ENCODE measurements at regions not wholly inside any gene's neighbourhood (a gene's known extent, or its start where the extent isn't known, plus 50 kb on each side); places are given as distances from the start of the nearest gene placed in this dataset.
A peak's percentile ranks its signal among the peaks of the same experiment; 100 is the strongest.
"Not testable (repeated sequence)": the region's sequence is repeated elsewhere in the genome, so short reads cannot be mapped to it uniquely, and the experiment has no call there.

DNA sequence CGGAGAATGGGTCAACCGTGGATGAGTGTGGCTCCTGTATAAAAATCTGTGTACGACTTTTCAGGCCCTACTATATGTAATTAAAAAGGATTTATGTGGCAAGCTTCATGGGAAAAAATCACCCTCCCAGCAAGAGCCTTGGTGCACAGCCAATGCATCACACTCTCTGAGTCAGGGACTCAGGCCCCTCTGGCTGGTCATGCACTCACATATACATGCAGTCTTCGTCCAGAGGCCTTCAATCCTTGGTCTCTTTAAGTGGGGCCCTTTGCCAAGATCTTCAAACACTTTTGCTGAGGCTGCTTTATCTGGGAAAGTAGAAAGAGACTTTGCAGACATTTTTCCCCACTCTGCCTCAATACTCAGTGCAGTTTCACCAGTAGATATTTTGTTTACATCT is 311.4 kb upstream of the FSTL5 start:
- DNase-seq = no peak

- no peak for DNase-seq
Observed at GRCh38 chr4:162469977-162470376, 306.2 kb upstream of the FSTL5 start.

DNA sequence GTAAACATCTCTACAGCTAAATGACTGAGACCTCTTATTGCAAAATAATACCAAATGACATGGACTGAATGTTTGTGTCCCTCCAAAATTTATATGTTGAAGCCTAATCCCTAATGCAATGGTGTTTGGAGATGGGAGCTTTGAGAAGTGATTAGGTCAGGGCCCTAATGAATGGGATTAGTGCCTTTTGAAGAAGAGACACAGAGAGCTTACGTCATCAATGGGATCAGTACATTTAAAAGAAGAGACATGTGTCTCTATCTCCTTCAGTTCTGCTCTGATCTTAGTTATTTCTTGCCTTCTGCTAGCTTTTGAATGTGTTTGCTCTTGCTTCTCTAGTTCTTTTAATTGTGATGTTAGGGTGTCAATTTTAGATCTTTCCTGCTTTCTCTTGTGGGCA is 301.6 kb upstream of the FSTL5 start:
- not testable (repeated sequence) for DNase-seq

- peak; percentile 2 for DNase-seq
Observed at GRCh38 chr4:162461952-162462351, 298.2 kb upstream of the FSTL5 start.

DNA sequence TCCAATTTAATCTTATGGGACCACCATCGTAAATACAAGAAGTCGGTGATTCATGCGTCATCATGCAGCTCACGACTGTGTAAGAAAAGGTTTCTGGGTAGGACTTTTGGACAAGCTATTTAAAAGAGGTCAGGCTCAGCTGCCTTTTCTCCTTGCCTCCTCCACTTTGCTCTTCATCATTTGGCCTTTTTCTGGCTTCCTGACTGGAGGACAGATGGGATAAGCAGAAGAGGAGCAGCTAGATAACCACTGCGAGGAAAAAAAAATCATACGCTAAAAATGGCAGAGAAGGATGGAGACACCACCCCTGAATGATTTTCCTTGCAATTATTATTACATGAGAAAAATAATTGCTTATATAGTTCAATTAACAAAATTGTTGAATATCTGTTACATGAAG is 294.3 kb upstream of the FSTL5 start:
- no peak for DNase-seq

DNA sequence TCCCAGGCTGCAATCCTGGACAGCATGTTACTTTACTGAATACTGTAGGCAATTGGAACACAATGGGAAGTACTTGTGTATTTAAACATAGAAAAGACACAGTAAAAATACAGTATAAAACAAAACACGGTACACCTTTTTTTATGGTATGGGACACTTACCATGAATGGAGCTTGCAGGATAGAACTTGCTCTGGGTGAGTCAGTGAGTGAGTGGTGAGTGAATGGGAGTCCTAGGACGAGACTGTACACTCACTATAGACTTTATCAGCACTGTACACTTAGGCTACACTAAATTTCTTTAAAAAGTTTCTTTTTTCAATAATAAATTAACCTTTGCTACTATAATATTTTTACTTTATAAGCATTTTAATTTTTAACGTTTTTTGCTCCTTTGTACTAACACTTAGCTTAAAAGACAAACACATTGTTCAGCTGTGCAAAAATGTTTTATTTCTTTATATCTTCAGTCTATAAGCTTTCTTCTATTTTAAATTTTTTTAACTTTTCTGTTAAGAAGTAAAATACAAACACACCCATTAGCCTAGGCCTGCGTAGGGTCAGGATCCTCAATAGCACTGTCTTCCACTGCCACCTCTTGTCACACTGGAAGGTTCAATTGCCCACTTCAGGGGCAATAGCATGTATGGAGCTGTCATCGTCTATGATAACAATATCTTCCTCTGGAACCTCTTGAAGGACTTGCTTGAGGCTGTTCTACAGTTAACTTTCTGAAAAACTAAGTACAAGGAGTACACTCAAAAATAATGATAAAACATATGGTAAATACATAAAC is 293.5 kb upstream of the FSTL5 start:
- DNase-seq = no peak

DNA sequence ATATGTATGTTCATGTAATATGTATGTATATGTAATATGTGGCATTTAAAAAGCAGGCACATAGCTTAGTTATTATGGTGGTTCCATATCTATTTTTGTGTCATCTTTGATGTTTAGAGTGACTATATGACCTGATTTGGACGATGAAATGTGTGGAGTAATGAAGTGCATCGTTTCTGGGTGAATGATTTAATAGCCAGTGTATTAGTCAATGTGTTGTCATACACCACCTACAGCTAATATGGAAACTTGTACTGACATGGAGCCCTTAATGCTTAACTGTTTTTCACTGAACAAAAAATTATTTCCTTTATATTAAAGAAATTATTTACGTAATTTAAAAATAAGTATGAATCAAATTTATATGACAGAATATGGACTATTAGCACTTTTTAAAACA is 292.3 kb upstream of the FSTL5 start:
- no peak for DNase-seq

DNA sequence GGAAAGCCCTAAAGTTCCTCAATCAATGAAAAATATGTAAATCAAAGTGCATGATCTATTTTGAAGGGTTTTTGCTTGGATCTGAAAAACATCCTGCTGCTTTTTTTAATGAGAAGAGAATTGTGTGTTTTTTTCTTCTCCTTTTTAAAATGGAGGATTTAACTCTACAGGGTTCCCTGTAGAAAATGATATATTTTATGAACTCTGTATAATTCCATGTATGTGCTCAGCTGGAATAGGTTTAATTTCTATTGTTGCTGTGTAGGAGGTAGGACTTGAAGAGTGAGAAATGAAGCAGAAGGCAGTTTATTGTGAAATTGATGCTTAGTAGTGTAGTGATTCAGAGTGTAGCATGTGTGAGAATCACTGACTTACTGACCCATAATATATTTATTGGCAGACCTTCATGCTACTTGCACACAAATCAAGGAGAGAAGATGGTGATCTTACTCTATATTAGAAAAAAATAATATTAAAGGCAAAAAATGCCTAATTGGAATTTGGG is 286.8 kb upstream of the FSTL5 start:
- DNase-seq = no peak

DNA sequence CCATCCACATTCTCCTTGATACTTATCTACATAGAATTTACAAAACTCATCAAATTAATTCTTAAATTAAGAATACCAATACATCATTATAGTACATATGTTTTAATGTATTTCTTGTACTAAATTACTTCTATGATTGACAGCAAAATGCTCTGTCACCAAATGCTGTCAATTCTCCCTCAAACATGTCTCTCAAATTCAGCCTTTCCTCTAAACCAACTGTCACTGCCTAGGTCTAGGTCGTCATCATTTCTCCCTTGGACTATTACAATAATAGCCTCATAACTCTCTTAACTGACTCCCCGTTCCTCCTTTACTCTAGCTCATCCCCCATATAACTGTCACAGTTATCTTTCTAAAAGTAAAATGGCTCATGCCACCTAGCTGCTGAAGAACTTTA is 279.7 kb upstream of the FSTL5 start:
- DNase-seq = no peak

- DNase-seq = no peak
Observed at GRCh38 chr4:162442128-162442527, 278.3 kb upstream of the FSTL5 start.

DNA sequence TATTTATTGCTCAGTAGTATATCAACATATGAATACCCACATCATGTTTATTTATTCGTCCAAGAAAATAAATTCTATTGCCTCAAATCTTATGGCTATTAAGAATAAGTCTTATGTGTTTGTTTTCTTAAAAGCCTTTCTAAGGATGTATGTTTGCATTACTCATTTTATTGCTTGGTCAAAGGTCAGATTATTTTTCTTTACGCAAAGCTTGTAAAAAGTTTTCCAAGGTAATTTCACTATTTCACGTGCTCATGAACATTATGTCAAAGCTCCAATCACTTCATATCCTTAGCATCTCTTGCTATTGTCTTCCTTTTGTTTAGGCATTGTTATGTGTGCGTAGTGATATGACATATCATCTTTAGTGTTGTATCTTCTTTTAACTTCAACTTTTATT is 258.5 kb upstream of the FSTL5 start:
- DNase-seq = no peak

DNA sequence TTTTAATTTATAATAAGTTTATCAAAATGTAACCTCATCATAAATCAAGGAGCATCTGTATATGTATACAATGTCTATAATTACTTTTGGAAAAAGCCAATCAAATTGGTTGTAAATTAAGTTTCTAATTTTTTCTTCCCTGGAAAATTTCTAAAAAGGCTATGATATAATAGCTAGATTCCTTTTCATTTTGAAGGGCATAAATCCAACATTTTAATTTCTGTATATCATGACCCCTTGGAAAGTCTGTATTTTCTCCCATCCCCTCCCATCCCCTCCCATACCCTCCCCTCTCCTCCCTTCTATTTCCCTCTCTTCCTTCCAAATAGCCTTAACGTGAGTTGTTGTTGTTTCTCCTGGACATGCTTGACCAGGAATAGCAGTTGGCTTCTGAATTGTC is 247.1 kb upstream of the FSTL5 start:
- no peak for DNase-seq

DNA sequence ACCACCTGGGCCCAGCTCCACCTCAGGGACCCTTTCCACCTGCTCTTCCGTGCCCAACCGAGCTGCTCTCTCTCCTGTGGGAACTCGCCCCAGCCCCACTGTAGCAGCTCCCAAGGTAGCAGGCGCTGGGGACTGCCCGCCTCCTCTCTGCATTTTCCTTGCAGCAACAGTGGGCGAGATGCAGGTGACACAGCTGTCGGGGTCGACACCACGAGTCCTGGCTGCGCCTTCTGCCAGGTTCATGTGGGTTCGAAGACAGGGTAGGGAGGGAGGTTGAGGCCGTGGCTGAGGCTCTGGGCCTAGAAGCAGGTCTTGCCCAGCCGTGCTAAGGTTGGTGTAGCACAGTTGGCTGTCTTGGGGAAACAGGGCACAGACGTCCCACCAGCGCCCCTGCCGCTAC is 245.2 kb upstream of the FSTL5 start:
- no peak for DNase-seq

DNA sequence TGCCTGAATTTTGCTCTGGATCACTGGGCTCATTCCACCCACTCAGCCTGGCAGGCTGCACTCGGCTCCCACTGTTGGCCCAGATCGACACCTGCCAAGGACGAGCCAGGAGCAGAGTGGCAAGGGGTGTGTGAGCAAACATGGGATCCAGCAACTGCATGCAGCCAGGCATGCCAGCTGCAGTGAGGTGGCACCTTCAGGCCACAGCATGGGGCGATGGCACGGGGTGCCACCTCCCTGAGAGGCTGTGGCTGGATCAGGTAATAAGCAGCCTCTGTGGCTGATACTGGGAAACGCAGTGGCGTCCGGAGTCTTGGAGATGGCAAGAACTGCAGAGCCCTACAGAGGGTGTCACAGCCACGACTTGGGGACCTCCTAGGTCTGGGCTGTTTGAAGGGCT is 244.5 kb upstream of the FSTL5 start:
- no peak for DNase-seq

- no peak for DNase-seq
Observed at GRCh38 chr4:162406637-162407365, 243.0 kb upstream of the FSTL5 start.

DNA sequence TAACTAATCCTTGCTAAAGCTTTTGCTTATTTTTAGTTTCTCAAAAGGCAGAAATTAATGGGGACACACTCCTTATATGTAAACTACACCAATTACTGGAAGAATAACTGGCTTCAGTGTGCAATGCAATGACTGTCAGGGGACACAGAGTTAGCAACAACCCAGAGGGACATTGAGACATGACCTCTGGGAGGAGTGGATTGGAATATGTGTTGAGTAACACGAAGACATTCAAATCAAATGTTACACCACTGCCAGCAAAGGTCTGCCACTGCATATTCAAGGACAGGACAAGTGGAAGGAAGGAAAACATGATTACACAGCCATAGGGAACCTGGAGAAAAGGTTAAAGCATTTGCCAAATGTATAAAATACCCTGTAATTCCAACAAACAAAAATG is 240.1 kb upstream of the FSTL5 start:
- DNase-seq = no peak

GRCh38 chr4:162403419-162403818 is 239.6 kb upstream of the FSTL5 start:
- no peak for DNase-seq

DNA sequence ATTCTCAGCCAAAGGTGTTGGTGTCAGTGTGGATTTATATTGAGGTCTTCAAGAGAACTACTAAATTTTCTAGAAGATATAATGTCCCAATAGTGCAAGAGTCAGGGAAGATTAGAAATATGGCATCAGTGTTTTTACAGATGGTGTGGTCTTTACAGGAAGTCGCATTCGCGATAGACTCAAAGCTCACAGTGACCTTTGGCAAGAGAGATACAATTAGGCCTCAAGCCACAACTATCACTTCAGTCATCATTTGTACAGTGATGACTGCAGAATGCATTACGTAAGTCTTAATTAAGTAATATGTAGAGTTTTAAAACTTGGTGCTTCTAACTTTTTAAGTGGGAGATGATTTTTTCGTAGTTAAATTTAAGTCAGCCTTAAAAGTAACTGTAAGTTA is 237.2 kb upstream of the FSTL5 start:
- no peak for DNase-seq

GRCh38 chr4:162392946-162393345 is 229.1 kb upstream of the FSTL5 start:
- DNase-seq = no peak

GRCh38 chr4:162366146-162366545 is 202.3 kb upstream of the FSTL5 start:
- DNase-seq = no peak

- no peak for DNase-seq
Observed at GRCh38 chr4:162364651-162365050, 200.9 kb upstream of the FSTL5 start.

DNA sequence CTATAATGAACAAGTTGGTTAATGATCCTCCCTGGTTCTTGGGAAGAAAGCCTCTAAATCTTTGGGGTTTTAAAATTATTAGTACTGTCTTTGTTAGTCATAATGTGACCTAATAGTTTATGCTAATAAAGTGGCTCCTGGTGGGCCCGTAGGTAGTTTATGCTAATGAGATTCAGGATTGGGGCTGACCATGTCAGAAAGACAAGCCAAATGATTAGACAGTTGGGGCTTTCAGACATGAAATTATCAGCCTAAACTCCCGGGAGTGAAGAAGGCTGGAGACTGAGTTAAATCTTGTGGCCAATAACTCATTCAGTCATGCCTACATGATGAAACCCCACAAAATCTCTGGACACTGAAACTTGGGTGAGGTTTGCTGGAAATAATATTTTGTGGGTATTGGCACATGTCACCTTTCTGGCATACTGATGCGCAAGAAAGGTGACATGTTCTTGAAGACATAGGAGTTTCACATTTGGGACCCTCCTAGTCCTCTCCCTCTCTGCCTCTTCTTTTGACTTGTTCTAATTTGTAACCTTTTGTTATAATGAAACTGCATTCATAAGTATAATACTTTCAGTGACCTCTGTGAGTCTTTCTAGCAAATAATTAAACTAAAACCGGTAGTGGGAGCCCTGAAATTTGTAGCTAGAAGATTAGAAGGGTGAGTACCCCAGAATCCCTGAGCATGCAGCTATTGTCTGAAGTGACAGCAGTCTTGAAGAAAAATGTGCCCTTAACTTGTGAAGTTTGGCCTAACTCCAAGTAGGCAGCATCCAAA is 196.8 kb upstream of the FSTL5 start:
- no peak for DNase-seq

DNA sequence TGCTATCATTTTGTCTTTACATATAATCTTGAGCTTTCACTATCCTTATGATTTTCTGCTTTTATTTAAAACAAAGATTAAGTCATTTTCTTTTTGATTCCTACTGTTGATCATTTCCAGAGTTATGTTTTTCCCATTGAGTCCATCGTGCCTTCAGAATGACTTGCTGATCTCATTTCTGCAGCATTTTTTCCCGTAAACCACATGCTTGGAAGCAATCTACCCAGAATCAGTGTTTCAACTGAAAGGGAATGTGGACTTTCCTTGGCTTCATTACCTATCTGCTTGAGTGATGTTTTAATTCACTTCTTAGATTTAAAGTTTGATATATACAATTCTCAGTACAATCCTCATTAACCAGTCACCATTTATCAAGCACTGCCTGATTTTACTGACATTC is 192.4 kb upstream of the FSTL5 start:
- DNase-seq = peak; percentile 29
